Right ventricle myocardium inferior (tissue), 1 donor: ENCODE measurements at regions not wholly inside any gene's neighbourhood (a gene's known extent, or its start where the extent isn't known, plus 50 kb on each side); places are given as distances from the start of the nearest gene placed in this dataset.

Source experiments
- ATAC-seq: fragments of 200-7000 bp; cut with Tn5 transposase; one replicate; pipeline ENCODE4 v1.9.1; 2020; ENCODE audit warnings: mild to moderate bottlenecking, moderate library complexity
- DNase-seq: peaks from one replicate; pipeline ENCODE4 v3.0.0; 2021; ENCODE audit errors: missing footprints
- intact Hi-C: fragments of 100-400 bp; cut with DNase I; formaldehyde crosslinking; loops from one replicate; pipeline ENCODE4 v1.11.0; 2022
- donor health status: DM: no; HTN: yes; CAD: no; lungs with severe emphysema.

DNA sequence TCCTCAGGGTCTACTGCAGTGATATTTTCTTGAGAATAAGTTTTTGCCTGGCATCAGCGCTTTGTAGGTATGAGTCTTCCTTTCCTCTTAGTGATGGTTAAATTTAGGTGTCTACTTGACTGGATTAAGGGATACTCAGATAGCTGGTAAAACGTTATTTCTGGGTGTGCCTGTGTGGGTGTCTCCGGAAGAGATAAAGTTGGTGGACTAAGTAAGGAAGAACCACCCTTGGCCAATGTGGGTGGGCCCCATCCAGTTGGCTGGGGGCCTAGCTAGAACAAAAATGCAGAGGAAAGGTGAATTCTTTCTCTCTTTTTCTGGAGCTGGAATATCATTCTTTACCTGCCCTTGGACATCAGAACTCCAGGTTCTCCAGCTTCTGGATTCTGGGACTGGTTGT lies 138.8 kb downstream of the ADCYAP1R1 start:
- intact Hi-C loops = loop anchor here (5.0 kb wide), 1 partner anchor 441 kb away; no protein-coding TSS in a partner anchor
- ATAC-seq (no peak), DNase-seq (no peak)

DNA sequence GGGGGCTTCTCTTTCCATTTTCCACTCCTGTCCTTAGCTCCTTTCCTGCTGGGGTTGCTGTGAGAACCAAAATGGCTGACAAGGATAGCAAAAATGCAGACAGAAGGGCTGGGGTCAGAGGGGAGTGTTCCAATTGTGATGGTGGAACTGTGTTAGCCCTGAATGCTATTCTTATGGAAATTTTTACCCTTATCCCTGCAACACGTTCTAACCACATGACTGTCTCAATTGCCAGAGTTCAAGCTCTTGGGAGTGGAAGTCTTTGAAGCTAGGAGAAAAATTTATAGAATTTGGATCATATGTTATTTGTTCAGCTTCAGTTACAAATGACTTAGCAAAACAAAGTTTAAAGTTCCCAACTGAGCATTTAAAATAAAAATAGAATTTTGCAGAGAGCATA lies 134.1 kb downstream of the ADCYAP1R1 start:
- DNase-seq = no peak
- no peak for ATAC-seq
- intact Hi-C loops = no loop called here

- ATAC-seq (no peak), DNase-seq (no peak)
- intact Hi-C loops = no loop called here
Measured at GRCh38 chr7:31175672-31176071, 123.6 kb downstream of the ADCYAP1R1 start.

- no peak for ATAC-seq
- intact Hi-C loops = no loop called here
Measured at GRCh38 chr7:31171984-31172383, 119.9 kb downstream of the ADCYAP1R1 start.

DNA sequence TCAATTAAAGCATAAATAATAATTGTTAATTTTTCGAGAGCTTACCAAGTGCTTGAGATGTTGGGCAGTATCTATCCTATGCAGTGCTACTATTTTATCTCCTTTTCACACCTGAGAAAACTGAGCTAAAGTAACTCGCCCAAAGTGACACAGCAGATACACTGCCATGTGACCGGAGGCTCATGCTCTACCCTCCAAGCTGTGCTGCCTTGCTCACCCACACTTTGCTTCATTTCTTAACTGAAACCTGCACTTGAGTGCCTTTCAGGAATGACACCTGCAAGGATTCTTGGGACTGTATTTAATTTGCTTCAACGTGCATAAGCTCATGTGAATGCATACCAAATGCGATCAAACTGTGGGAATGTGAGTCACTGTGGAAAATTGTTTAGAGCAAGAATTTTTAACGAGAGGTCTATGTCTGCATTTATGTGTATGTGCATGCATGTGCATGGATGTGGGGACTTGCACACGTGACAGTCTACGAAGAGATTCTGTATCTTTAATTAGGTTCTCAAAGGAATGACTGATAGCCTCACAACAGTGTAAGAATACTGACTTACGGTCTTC lies 119.2 kb downstream of the ADCYAP1R1 start:
- no peak for DNase-seq
- intact Hi-C loops = no loop called here
- ATAC-seq = no peak

More at GRCh38 chr7:31171984-31172383, 119.9 kb downstream of the ADCYAP1R1 start:
- DNase-seq = no peak
